Neural progenitor cell (in vitro differentiated cells): ENCODE measurements at regions not wholly inside any gene's neighbourhood (a gene's known extent, or its start where the extent isn't known, plus 50 kb on each side); places are given as distances from the start of the nearest gene placed in this dataset.

Source experiments
- DNase-seq: peaks from one replicate; pipeline ENCODE4 v3.0.0-alpha.2; 2016; ENCODE audit warnings: low spot score
- H2AFZ ChIP-seq: fragments of 200-600 bp; sonication (generic); replicated peaks from 2 replicates; pipeline ENCODE4 v1.6.1; 2016; ENCODE audit warnings: antibody characterized with exemption
- H3F3A ChIP-seq: fragments of 200-600 bp; sonication (generic); 2 replicates; pipeline ENCODE4 v1.6.1; 2016; ENCODE audit warnings: antibody characterized with exemption, low read depth
- H3K27ac ChIP-seq: fragments of 200-600 bp; sonication (generic); 2 replicates; pipeline ENCODE4 v1.5.1; 2016; ENCODE audit warnings: mild to moderate bottlenecking
- H3K27me3 ChIP-seq: fragments of 200-600 bp; sonication (generic); 2 replicates; pipeline ENCODE4 v1.6.1; 2016; ENCODE audit warnings: mild to moderate bottlenecking, moderate library complexity
- H3K36me3 ChIP-seq: fragments of 200-600 bp; sonication (generic); 2 replicates; pipeline ENCODE4 v1.5.1; 2016
- H3K4me1 ChIP-seq: fragments of 200-600 bp; sonication (generic); 2 replicates; pipeline ENCODE4 v1.6.1; 2016; ENCODE audit warnings: mixed run types
- H3K4me2 ChIP-seq: fragments of 200-600 bp; sonication (generic); 2 replicates; pipeline ENCODE4 v1.6.1; 2016
- H3K4me3 ChIP-seq: fragments of 200-600 bp; sonication (generic); 2 replicates; pipeline ENCODE4 v1.5.1; 2016
- H3K79me2 ChIP-seq: fragments of 200-600 bp; sonication (generic); 2 replicates; pipeline ENCODE4 v1.6.1; 2016; ENCODE audit warnings: low read depth
- H3K9ac ChIP-seq: fragments of 200-600 bp; sonication (generic); 2 replicates; pipeline ENCODE4 v1.6.1; 2016
- H3K9me3 ChIP-seq: fragments of 200-600 bp; sonication (generic); 2 replicates; pipeline ENCODE4 v1.5.1; 2016; ENCODE audit warnings: low read depth
- H4K20me1 ChIP-seq: fragments of 200-600 bp; sonication (generic); 2 replicates; pipeline ENCODE4 v1.6.1; 2016; ENCODE audit warnings: low read depth
- H3K27ac Mint-ChIP-seq: 3 replicates; pipeline ENCODE4 v1.8.0; 2021; ENCODE audit warnings: mixed read lengths
- H3K27me3 Mint-ChIP-seq: 2 replicates; pipeline ENCODE4 v1.8.0; 2022; ENCODE audit warnings: low read depth, mild to moderate bottlenecking, inconsistent platforms, moderate library complexity, mixed read lengths; ENCODE audit not compliant: insufficient read depth
- H3K36me3 Mint-ChIP-seq: 3 replicates; pipeline ENCODE4 v1.8.0; 2021; ENCODE audit warnings: mixed read lengths
- H3K4me1 Mint-ChIP-seq: 3 replicates; pipeline ENCODE4 v1.8.0; 2021; ENCODE audit warnings: mixed read lengths
- H3K4me3 Mint-ChIP-seq: 3 replicates; pipeline ENCODE4 v1.8.0; 2021; ENCODE audit warnings: mild to moderate bottlenecking, moderate library complexity, mixed read lengths
- H3K9me3 Mint-ChIP-seq: 3 replicates; pipeline ENCODE4 v1.8.0; 2020; ENCODE audit warnings: mixed read lengths
- CTCF ChIP-seq: fragments of 200-600 bp; sonication (generic); IDR thresholded peaks from 2 replicates; pipeline ENCODE4 v1.5.1; 2017; ENCODE audit warnings: antibody characterized with exemption, mild to moderate bottlenecking
- EZH2 ChIP-seq: fragments of 200-600 bp; sonication (generic); IDR thresholded peaks from 2 replicates; pipeline ENCODE4 v1.6.1; 2017; ENCODE audit warnings: antibody characterized with exemption, mild to moderate bottlenecking, moderate library complexity
- EZH2phosphoT487 ChIP-seq: fragments of 200-600 bp; sonication (generic); IDR thresholded peaks from 2 replicates; pipeline ENCODE4 v1.6.1; 2017; ENCODE audit warnings: antibody characterized with exemption

DNA sequence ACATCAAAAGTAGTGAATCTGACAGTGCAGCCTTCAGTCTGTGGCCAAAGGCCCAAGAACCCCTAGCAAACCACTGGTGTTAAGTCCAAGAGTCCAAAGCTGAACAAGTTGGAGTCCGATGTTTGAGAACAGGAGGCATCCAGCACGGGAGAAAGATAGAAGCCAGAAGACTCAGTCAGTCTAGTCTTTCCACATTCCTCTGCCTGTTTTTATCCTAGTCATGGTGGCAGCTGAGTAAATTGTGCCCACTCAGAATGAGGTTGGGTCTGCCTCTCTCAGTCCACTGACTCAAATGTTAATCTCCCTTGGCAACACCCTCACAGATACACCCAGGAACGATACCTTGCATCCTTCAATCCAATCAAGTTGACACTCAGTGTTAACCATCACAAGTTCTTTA, 1255.4 kb downstream of the LRFN5 start:
- Histone ChIP-seq H3K36me3 (no peaks in the 10 kb centered on the region), H3K4me3 (no peak overlapping the region), H4K20me1 (no peaks in the 10 kb centered on the region), H2AFZ (peak overlapping the region; percentile 26), H3K27ac (no peak overlapping the region), H3K9me3 (no peaks in the 10 kb centered on the region), H3K4me2 (no peak overlapping the region), H3K79me2 (no peaks in the 10 kb centered on the region), H3K4me1 (no peaks in the 10 kb centered on the region), H3K27me3 (no peaks in the 10 kb centered on the region), H3F3A (no peaks in the 10 kb centered on the region), H3K9ac (no peak overlapping the region)
- DNase-seq = no peak
- H3K4me3 Mint-ChIP-seq = no peak overlapping the region
- no peaks in the 10 kb centered on the region for H3K36me3 Mint-ChIP-seq
- H3K27me3 Mint-ChIP-seq = no peaks in the 10 kb centered on the region
- TF ChIP-seq EZH2 = no peak
- no peak overlapping the region for H3K27ac Mint-ChIP-seq
- no peaks in the 10 kb centered on the region for H3K9me3 Mint-ChIP-seq
- no peaks in the 10 kb centered on the region for H3K4me1 Mint-ChIP-seq

DNA sequence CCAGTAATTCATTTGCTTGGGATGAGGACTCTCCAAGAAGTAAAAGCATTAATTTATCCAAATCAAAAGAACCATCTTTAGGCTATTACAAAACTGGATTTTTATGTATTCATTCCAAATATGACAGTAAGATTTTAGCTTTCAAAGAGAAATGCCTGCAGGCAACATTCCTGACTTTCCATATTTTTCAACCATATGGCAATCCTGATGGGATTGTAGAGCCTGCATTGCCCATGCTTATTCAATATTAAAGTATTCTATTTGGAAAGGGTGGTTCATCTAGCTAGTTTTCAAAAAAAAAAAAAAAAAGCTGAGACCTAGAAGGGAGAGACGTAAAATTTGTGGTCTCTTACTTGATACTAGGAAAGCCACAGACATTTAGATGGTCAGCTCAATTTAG, 1253.7 kb downstream of the LRFN5 start:
- Mint-ChIP-seq H3K9me3 (no peaks in the 10 kb centered on the region), H3K36me3 (no peaks in the 10 kb centered on the region)
- no peaks in the 10 kb centered on the region for H3K9me3 ChIP-seq

DNA sequence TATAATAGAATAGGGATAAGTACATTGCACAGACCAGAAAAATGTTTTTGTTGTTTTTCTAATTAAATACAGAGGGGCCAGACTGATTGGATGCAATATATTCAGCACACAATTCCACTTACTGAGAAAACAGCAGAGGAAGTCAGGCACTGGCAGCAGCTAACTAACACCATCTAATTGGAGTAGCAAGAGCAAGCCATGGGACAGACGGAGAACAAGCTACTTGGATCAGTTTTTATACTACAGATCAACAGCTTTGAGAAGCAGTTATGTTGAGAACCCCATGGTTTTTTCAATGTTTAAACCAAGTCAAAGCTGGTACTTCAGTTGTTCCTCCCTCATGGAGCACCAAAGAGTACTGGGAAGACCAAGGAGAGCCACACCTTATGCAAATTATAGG, 1249.4 kb downstream of the LRFN5 start:
- H3K4me3 Mint-ChIP-seq = no peak overlapping the region
- no peak overlapping the region for H2AFZ ChIP-seq
- no peak overlapping the region for H3K27ac Mint-ChIP-seq
- H4K20me1 ChIP-seq = no peaks in the 10 kb centered on the region
- no peaks in the 10 kb centered on the region for H3K36me3 Mint-ChIP-seq
- no peak overlapping the region for H3K9ac ChIP-seq
- no peaks in the 10 kb centered on the region for H3K27me3 ChIP-seq
- H3K27me3 Mint-ChIP-seq = no peaks in the 10 kb centered on the region
- no peaks in the 10 kb centered on the region for H3K36me3 ChIP-seq
- H3K4me3 ChIP-seq = no peak overlapping the region
- no peaks in the 10 kb centered on the region for H3K79me2 ChIP-seq
- H3K9me3 ChIP-seq = no peaks in the 10 kb centered on the region
- H3K4me1 Mint-ChIP-seq = peaks cover 11% of the 10 kb centered on the region
- TF ChIP-seq CTCF = no peak
- no peak for TF ChIP-seq EZH2
- TF ChIP-seq EZH2phosphoT487 = no peak
- H3K27ac ChIP-seq = no peak overlapping the region
- DNase-seq = no peak
- H3K4me1 ChIP-seq = no peaks in the 10 kb centered on the region
- H3F3A ChIP-seq = no peaks in the 10 kb centered on the region
- no peaks in the 10 kb centered on the region for H3K9me3 Mint-ChIP-seq
- H3K4me2 ChIP-seq = no peak overlapping the region

More for the DNA sequence above, 1253.7 kb downstream of the LRFN5 start:
- no peak for DNase-seq
- no peaks in the 10 kb centered on the region for H3K4me1 ChIP-seq
- H3K4me2 ChIP-seq = no peak overlapping the region
- H3K27me3 Mint-ChIP-seq = no peaks in the 10 kb centered on the region
- H3F3A ChIP-seq = no peaks in the 10 kb centered on the region
- no peaks in the 10 kb centered on the region for H4K20me1 ChIP-seq
- no peak overlapping the region for H3K4me3 Mint-ChIP-seq
- no peak overlapping the region for H3K27ac ChIP-seq
- no peaks in the 10 kb centered on the region for H3K27me3 ChIP-seq
- H3K4me3 ChIP-seq = no peak overlapping the region
- no peak for TF ChIP-seq EZH2phosphoT487
- TF ChIP-seq EZH2 = no peak
- TF ChIP-seq CTCF = no peak
- no peaks in the 10 kb centered on the region for H3K4me1 Mint-ChIP-seq
- H3K36me3 ChIP-seq = no peaks in the 10 kb centered on the region
- no peaks in the 10 kb centered on the region for H3K79me2 ChIP-seq
- H3K9ac ChIP-seq = no peak overlapping the region
- no peak overlapping the region for H2AFZ ChIP-seq
- no peak overlapping the region for H3K27ac Mint-ChIP-seq

- Histone ChIP-seq H4K20me1 (no peaks in the 10 kb centered on the region), H3F3A (no peaks in the 10 kb centered on the region), H3K27ac (no peak overlapping the region), H3K4me2 (no peak overlapping the region), H3K4me1 (no peaks in the 10 kb centered on the region), H3K79me2 (no peaks in the 10 kb centered on the region), H3K4me3 (no peak overlapping the region), H2AFZ (peak overlapping the region; percentile 38), H3K9ac (no peak overlapping the region), H3K9me3 (no peaks in the 10 kb centered on the region), H3K27me3 (no peaks in the 10 kb centered on the region), H3K36me3 (no peaks in the 10 kb centered on the region)
- Mint-ChIP-seq H3K27ac (no peak overlapping the region), H3K36me3 (no peaks in the 10 kb centered on the region), H3K27me3 (peaks cover 3% of the 10 kb centered on the region), H3K9me3 (no peaks in the 10 kb centered on the region), H3K4me1 (peaks cover 11% of the 10 kb centered on the region), H3K4me3 (no peak overlapping the region)
- TF ChIP-seq CTCF (no peak), EZH2 (no peak), EZH2phosphoT487 (no peak)
- DNase-seq = no peak
Observed at GRCh38 chr14:42855085-42855484, 1248.4 kb downstream of the LRFN5 start.
